ENCODE measurements at regions not wholly inside any gene's neighbourhood (a gene's known extent, or its start where the extent isn't known, plus 50 kb on each side); places are given as distances from the start of the nearest gene placed in this dataset.

DNA sequence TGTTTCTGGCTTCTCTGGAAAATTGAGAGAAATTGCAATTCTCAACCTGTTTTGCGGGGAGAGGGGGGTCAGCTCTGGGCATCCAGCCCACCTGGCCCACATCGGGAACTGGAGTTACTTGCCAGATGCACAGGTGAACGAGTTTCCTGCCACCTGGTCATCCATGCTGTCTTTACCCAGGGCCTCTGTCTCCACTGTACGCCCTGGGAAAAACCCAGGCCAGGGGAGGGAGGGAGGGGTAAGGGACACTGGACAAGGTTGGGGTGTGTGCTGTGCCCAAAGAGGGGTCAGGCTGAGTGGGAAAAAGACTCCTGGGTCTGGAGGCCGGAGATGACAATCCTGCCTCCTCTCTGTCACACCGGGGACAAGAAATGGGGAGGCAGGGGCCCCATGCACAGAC, 307.6 kb downstream of the ZNF536 start:
- TF ChIP-seq, protein P1, sequence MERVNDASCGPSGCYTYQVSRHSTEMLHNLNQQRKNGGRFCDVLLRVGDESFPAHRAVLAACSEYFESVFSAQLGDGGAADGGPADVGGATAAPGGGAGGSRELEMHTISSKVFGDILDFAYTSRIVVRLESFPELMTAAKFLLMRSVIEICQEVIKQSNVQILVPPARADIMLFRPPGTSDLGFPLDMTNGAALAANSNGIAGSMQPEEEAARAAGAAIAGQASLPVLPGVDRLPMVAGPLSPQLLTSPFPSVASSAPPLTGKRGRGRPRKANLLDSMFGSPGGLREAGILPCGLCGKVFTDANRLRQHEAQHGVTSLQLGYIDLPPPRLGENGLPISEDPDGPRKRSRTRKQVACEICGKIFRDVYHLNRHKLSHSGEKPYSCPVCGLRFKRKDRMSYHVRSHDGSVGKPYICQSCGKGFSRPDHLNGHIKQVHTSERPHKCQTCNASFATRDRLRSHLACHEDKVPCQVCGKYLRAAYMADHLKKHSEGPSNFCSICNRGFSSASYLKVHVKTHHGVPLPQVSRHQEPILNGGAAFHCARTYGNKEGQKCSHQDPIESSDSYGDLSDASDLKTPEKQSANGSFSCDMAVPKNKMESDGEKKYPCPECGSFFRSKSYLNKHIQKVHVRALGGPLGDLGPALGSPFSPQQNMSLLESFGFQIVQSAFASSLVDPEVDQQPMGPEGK (CRISPR knock-in tag; IDR thresholded peaks at IDR 0.05; ENCODE audit: borderline replicate concordance) = no peak
- TF ChIP-seq TSHZ2 (CRISPR knock-in tag; IDR thresholded peaks at IDR 0.05) = no peak
- TF ChIP-seq BACH2 (CRISPR knock-in tag; IDR thresholded peaks at IDR 0.05; ENCODE audit: borderline replicate concordance) = no peak
- TF ChIP-seq ZFP3 (CRISPR knock-in tag; IDR thresholded peaks at IDR 0.05) = no peak
- no peak for TF ChIP-seq RARB (CRISPR knock-in tag; IDR thresholded peaks at IDR 0.05)
- no peak for TF ChIP-seq SNAI2 (CRISPR knock-in tag; IDR thresholded peaks at IDR 0.05)
- TF ChIP-seq CREB5 (CRISPR knock-in tag; IDR thresholded peaks at IDR 0.05; ENCODE audit: low read depth) = no peak
- no peak for TF ChIP-seq TCF4 (CRISPR knock-in tag; IDR thresholded peaks at IDR 0.05; ENCODE audit: borderline replicate concordance)
- no peak for TF ChIP-seq CSDC2 (CRISPR knock-in tag; IDR thresholded peaks at IDR 0.05)
- TF ChIP-seq ZNF565 (CRISPR knock-in tag; conservative IDR thresholded peaks at IDR 0.05; ENCODE audit: low read depth) = no peak
- no peak for TF ChIP-seq ARNTL (CRISPR knock-in tag; IDR thresholded peaks at IDR 0.05; ENCODE audit: borderline replicate concordance, low read depth)

Data from SK-N-SH treated with all-trans-retinoic acid at 6 μM for 48 hours (cell line).